ENCODE measurements at regions not wholly inside any gene's neighbourhood (a gene's known extent, or its start where the extent isn't known, plus 50 kb on each side); places are given as distances from the start of the nearest gene placed in this dataset.

GRCh38 chr15:95228856-95229555, 997.6 kb downstream of the MCTP2 start:
- no peak for DNase-seq (ENCODE audit: low read depth)

- no peak for DNase-seq (ENCODE audit: low read depth)
These were observed 1003.7 kb downstream of the MCTP2 start for GRCh38 chr15:95235033-95235432.

GRCh38 chr15:95247071-95247984, 1016.0 kb downstream of the MCTP2 start:
- peak; percentile 98 for DNase-seq (ENCODE audit: low read depth)

GRCh38 chr15:95249524-95249923, 1018.2 kb downstream of the MCTP2 start:
- no peak for DNase-seq (ENCODE audit: low read depth)

- DNase-seq (ENCODE audit: low read depth) = no peak
These were observed 1021.0 kb downstream of the MCTP2 start for GRCh38 chr15:95252404-95252803.

- no peak for DNase-seq (ENCODE audit: low read depth)
These were observed 1022.9 kb downstream of the MCTP2 start for GRCh38 chr15:95254263-95254662.

- DNase-seq (ENCODE audit: low read depth) = peak; percentile 77
These were observed 1028.2 kb downstream of the MCTP2 start for GRCh38 chr15:95259513-95259912.

GRCh38 chr15:95259965-95260364, 1028.6 kb downstream of the MCTP2 start:
- DNase-seq (ENCODE audit: low read depth) = no peak

- no peak for DNase-seq (ENCODE audit: low read depth)
These were observed 1029.5 kb downstream of the MCTP2 start for GRCh38 chr15:95260856-95261255.

GRCh38 chr15:95261546-95261945, 1030.2 kb downstream of the MCTP2 start:
- no peak for DNase-seq (ENCODE audit: low read depth)

- no peak for DNase-seq (ENCODE audit: low read depth)
These were observed 1030.6 kb downstream of the MCTP2 start for GRCh38 chr15:95261968-95262367.

GRCh38 chr15:95262866-95263564, 1031.7 kb downstream of the MCTP2 start:
- DNase-seq (ENCODE audit: low read depth) = peak; percentile 63

- no peak for DNase-seq (ENCODE audit: low read depth)
These were observed 1032.4 kb downstream of the MCTP2 start for GRCh38 chr15:95263751-95264150.

- DNase-seq (ENCODE audit: low read depth) = no peak
These were observed 1034.1 kb downstream of the MCTP2 start for GRCh38 chr15:95265419-95265997.

GRCh38 chr15:95266451-95267061, 1035.2 kb downstream of the MCTP2 start:
- no peak for DNase-seq (ENCODE audit: low read depth)

GRCh38 chr15:95267481-95267880, 1036.1 kb downstream of the MCTP2 start:
- DNase-seq (ENCODE audit: low read depth) = no peak

GRCh38 chr15:95269242-95270183, 1038.2 kb downstream of the MCTP2 start:
- DNase-seq (ENCODE audit: low read depth) = no peak

- no peak for DNase-seq (ENCODE audit: low read depth)
These were observed 1042.7 kb downstream of the MCTP2 start for GRCh38 chr15:95274101-95274500.

GRCh38 chr15:95277266-95277665, 1045.9 kb downstream of the MCTP2 start:
- peak; percentile 85 for DNase-seq (ENCODE audit: low read depth)
